Stimulated activated naive CD4-positive, alpha-beta T cell (primary cell): ENCODE measurements at regions not wholly inside any gene's neighbourhood (a gene's known extent, or its start where the extent isn't known, plus 50 kb on each side); places are given as distances from the start of the nearest gene placed in this dataset.

Experiments
- DNase-seq, 6 experiments: peaks; one replicate each; lab custom pipeline; 2025; lab: John Stamatoyannopoulos, UW

GRCh38 chr5:82335806-82336205 is 57.7 kb upstream of the RPS23 start:
- no peak for DNase-seq

- no peak for DNase-seq
Observed at GRCh38 chr5:82334856-82335255, 56.7 kb upstream of the RPS23 start.

GRCh38 chr5:82334085-82334692 is 56.0 kb upstream of the RPS23 start:
- DNase-seq: no peak

- no peak for DNase-seq
Observed at GRCh38 chr5:82332886-82333615, 54.9 kb upstream of the RPS23 start.

GRCh38 chr5:82332064-82332855 is 54.1 kb upstream of the RPS23 start:
- no peak for DNase-seq

GRCh38 chr5:82331557-82331956 is 53.4 kb upstream of the RPS23 start:
- no peak for DNase-seq

- no peak for DNase-seq
Observed at GRCh38 chr5:82330530-82331270, 52.5 kb upstream of the RPS23 start.

- DNase-seq: no peak
Observed at GRCh38 chr5:82329393-82329792, 51.2 kb upstream of the RPS23 start.
